ENCODE measurements at regions not wholly inside any gene's neighbourhood (a gene's known extent, or its start where the extent isn't known, plus 50 kb on each side); places are given as distances from the start of the nearest gene placed in this dataset.

DNA sequence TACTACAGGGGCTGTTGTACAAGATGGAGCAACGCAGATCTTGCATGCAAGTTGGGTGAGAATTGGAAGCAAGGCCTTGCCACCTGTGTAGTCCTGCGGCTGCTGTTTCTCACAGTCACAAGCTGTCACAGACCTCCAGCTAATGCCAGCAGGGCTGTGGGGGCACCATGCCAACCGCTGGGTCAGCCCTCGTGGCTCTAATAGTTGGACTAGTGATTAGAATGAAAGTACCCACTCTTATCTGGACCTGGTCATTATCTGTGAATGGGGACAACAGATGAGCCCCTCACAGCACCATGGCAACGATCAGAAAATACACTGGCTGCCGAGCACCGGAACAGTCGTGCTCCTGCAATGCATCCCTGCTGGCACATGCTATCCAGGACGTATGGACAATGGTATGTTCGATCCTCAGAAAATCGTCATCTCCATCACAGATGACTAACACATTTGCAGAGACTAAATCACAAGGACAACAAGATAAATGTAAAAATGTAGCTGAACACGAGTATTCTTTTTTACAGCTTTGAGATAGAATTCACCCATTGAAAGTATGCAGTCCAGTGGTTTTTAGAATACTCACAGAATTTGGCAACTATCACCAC, 80.4 kb upstream of the CALN1 start:
- Mint-ChIP-seq H3K36me3 (ENCODE audit: low read depth) (peaks cover 3% of the 10 kb centered on the region), H3K4me3 (no peak overlapping the region), H3K27me3 (ENCODE audit: low read depth) (peaks cover 24% of the 10 kb centered on the region), H3K4me1 (no peaks in the 10 kb centered on the region), H3K9me3 (peaks cover 6% of the 10 kb centered on the region), H3K27ac (no peak overlapping the region)
- TF ChIP-seq, protein P1, sequence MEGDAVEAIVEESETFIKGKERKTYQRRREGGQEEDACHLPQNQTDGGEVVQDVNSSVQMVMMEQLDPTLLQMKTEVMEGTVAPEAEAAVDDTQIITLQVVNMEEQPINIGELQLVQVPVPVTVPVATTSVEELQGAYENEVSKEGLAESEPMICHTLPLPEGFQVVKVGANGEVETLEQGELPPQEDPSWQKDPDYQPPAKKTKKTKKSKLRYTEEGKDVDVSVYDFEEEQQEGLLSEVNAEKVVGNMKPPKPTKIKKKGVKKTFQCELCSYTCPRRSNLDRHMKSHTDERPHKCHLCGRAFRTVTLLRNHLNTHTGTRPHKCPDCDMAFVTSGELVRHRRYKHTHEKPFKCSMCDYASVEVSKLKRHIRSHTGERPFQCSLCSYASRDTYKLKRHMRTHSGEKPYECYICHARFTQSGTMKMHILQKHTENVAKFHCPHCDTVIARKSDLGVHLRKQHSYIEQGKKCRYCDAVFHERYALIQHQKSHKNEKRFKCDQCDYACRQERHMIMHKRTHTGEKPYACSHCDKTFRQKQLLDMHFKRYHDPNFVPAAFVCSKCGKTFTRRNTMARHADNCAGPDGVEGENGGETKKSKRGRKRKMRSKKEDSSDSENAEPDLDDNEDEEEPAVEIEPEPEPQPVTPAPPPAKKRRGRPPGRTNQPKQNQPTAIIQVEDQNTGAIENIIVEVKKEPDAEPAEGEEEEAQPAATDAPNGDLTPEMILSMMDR (IDR thresholded peaks at IDR 0.05; ENCODE audit: unreplicated experiment in 3 of 3), result no peak

GRCh38 chr7:72490301-72490700, 78.2 kb upstream of the CALN1 start:
- no peaks in the 10 kb centered on the region for H3K36me3 Mint-ChIP-seq (ENCODE audit: low read depth)
- no peak overlapping the region for H3K4me3 Mint-ChIP-seq
- H3K27ac Mint-ChIP-seq, result no peak overlapping the region
- TF ChIP-seq, protein P1 (IDR thresholded peaks at IDR 0.05; ENCODE audit: unreplicated experiment in 3 of 3), result no peak
- H3K9me3 Mint-ChIP-seq, result no peaks in the 10 kb centered on the region
- H3K4me1 Mint-ChIP-seq, result no peaks in the 10 kb centered on the region
- peaks cover 22% of the 10 kb centered on the region for H3K27me3 Mint-ChIP-seq (ENCODE audit: low read depth)

- no peak overlapping the region for H3K27ac Mint-ChIP-seq
- H3K9me3 Mint-ChIP-seq, result peaks cover 5% of the 10 kb centered on the region
- no peaks in the 10 kb centered on the region for H3K36me3 Mint-ChIP-seq (ENCODE audit: low read depth)
- H3K27me3 Mint-ChIP-seq (ENCODE audit: low read depth), result no peaks in the 10 kb centered on the region
- TF ChIP-seq, protein P1 (IDR thresholded peaks at IDR 0.05; ENCODE audit: unreplicated experiment in 3 of 3), result no peak
- H3K4me1 Mint-ChIP-seq, result no peaks in the 10 kb centered on the region
- H3K4me3 Mint-ChIP-seq, result no peak overlapping the region
Measured at GRCh38 chr7:72481934-72482333, 69.8 kb upstream of the CALN1 start.

- Mint-ChIP-seq H3K36me3 (ENCODE audit: low read depth) (no peaks in the 10 kb centered on the region), H3K27ac (no peak overlapping the region), H3K9me3 (peaks cover 13% of the 10 kb centered on the region), H3K4me3 (no peak overlapping the region), H3K27me3 (ENCODE audit: low read depth) (peaks cover 6% of the 10 kb centered on the region), H3K4me1 (no peaks in the 10 kb centered on the region)
- TF ChIP-seq, protein P1 (IDR thresholded peaks at IDR 0.05; ENCODE audit: unreplicated experiment in 3 of 3), result no peak
Measured at GRCh38 chr7:72476608-72477305, 64.6 kb upstream of the CALN1 start.

DNA sequence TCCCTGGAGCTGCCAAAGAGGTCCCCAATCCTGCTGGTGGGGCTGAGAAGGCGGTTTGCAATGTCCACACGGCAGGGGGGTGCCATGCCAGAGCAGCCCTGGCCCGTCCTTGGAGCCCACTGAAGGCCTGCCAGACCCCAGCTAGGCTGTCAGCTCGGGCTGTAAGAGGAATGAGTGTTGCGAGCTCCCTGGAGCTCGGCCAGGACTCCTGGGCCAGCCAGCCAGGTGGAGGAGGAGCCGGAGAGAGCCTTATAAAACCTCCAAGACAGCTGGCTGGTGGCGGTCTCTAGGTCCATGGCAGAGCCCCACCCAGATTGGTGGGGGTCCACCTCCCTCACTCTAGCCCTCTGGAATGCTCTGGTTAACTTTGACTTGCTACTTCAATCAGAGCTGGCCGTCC, 55.1 kb upstream of the CALN1 start:
- H3K4me1 Mint-ChIP-seq, result no peaks in the 10 kb centered on the region
- no peaks in the 10 kb centered on the region for H3K9me3 Mint-ChIP-seq
- H3K4me3 Mint-ChIP-seq, result no peak overlapping the region
- H3K27ac Mint-ChIP-seq, result no peak overlapping the region
- no peaks in the 10 kb centered on the region for H3K36me3 Mint-ChIP-seq (ENCODE audit: low read depth)
- H3K27me3 Mint-ChIP-seq (ENCODE audit: low read depth), result peaks cover 14% of the 10 kb centered on the region
- TF ChIP-seq, protein P1 (IDR thresholded peaks at IDR 0.05; ENCODE audit: unreplicated experiment in 3 of 3), result no peak

- peaks cover 14% of the 10 kb centered on the region for H3K27me3 Mint-ChIP-seq (ENCODE audit: low read depth)
- H3K4me1 Mint-ChIP-seq, result no peaks in the 10 kb centered on the region
- no peaks in the 10 kb centered on the region for H3K9me3 Mint-ChIP-seq
- H3K27ac Mint-ChIP-seq, result no peak overlapping the region
- H3K4me3 Mint-ChIP-seq, result no peak overlapping the region
- TF ChIP-seq, protein P1 (IDR thresholded peaks at IDR 0.05; ENCODE audit: unreplicated experiment in 3 of 3), result no peak
- H3K36me3 Mint-ChIP-seq (ENCODE audit: low read depth), result no peaks in the 10 kb centered on the region
Measured at GRCh38 chr7:72466797-72467196, 54.7 kb upstream of the CALN1 start.
